Ovary (tissue), 7 donors: ENCODE measurements at regions not wholly inside any gene's neighbourhood (a gene's known extent, or its start where the extent isn't known, plus 50 kb on each side); places are given as distances from the start of the nearest gene placed in this dataset.

Experiments used
- DNase-seq, 5 donors: peaks; one replicate each; pipeline ENCODE4 v3.0.0-alpha.2; 2019 to 2020
- H3K27ac ChIP-seq, 2 donors: fragments of 200-600 bp; one replicate each; pipeline versions ENCODE4 v1.5.1 to v1.8.0; 2019 to 2022
- H3K27me3 ChIP-seq: fragments of 200-600 bp; one replicate; pipeline ENCODE4 v1.8.0; 2022
- H3K36me3 ChIP-seq: fragments of 200-600 bp; sonication (generic); one replicate; pipeline ENCODE4 v1.5.1; 2019
- H3K4me1 ChIP-seq: one replicate; pipeline ENCODE4 v1.8.1; 2013; ENCODE audit warnings: mild to moderate bottlenecking, moderate library complexity; ENCODE audit not compliant: insufficient read depth
- H3K4me3 ChIP-seq: fragments of 200-600 bp; sonication (generic); one replicate; pipeline ENCODE4 v1.5.1; 2017
- H3K9me3 ChIP-seq, 2 donors: fragments of 200-600 bp in 1 of 2; sonication (generic) in 1 of 2; one replicate each; pipeline versions ENCODE4 v1.5.1 to v1.8.1; 2013 to 2019; ENCODE audit warnings: mild to moderate bottlenecking in 1 of 2, moderate library complexity in 1 of 2
- EP300 ChIP-seq: sonication (generic); formaldehyde crosslinking; IDR thresholded peaks from one replicate; pipeline ENCODE4 v1.6.1; 2017; ENCODE audit warnings: antibody characterized with exemption
- POLR2A ChIP-seq: fragments of 450-650 bp; IDR thresholded peaks from one replicate; pipeline ENCODE4 v1.6.1; 2017; ENCODE audit warnings: antibody characterized with exemption, mild to moderate bottlenecking, moderate library complexity
- WGBS, 3 donors: extraction: QIAGEN DNeasy Blood & Tissue Kit in 1 of 3; methylation state at CpG; one replicate each; pipeline versions ENCODE4 v1.1.5 to v1.1.7; 2013 to 2017; 5-methylcytosine and 5-hydroxymethylcytosine counted together
- intact Hi-C, 4 donors: fragments of 100-400 bp; cut with DNase I; formaldehyde crosslinking; loops; one replicate each; pipeline versions ENCODE4 v1.11.0 to v1.15.1; 2022 to 2023
- TF ChIP-seq, protein P1 (sequence below), 3 donors: fragments of 450-650 bp in 2 of 3; fragments of 200-600 bp in 1 of 3; IDR thresholded peaks; one replicate each; pipeline versions ENCODE4 v1.5.1 to v1.8.0; 2016 to 2022; ENCODE audit warnings: antibody characterized with exemption in 3 of 3, mild to moderate bottlenecking in 1 of 3
- donor health status: DM: no; HTN: no; CAD: no; lungs with moderate emphysema.
- donor health status: DM: no; HTN: no; CAD: no.
- donor health status: Bipolar disorder and iron deficiency.
- donor health status: DM: no; HTN: no; CAD: no.
- donor health status: DM: yes; HTN: yes; CAD: no.

DNA sequence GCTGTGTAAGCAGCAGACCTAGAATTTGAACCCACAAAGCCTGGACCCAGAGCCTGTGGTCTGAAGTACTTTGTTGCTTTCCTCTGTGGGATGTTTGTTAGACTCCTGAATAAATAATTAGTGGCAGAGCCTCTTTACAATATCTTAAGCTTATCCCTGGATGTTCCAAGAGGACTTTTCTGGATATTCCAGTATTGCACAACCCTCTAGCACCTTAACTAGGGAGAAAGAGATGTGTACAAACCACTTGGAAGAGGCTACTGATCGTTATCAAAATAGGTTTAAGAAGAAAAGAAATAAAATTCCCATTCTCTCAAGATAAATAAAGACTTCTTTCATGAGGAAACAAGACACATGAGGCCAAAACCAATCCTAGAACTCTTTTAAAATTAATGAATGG is 632.4 kb downstream of the CDH11 start:
- no peak overlapping the region for H3K27ac ChIP-seq
- H3K27me3 ChIP-seq = no peaks in the 10 kb centered on the region
- no peak for TF ChIP-seq POLR2A
- TF ChIP-seq, protein P1, sequence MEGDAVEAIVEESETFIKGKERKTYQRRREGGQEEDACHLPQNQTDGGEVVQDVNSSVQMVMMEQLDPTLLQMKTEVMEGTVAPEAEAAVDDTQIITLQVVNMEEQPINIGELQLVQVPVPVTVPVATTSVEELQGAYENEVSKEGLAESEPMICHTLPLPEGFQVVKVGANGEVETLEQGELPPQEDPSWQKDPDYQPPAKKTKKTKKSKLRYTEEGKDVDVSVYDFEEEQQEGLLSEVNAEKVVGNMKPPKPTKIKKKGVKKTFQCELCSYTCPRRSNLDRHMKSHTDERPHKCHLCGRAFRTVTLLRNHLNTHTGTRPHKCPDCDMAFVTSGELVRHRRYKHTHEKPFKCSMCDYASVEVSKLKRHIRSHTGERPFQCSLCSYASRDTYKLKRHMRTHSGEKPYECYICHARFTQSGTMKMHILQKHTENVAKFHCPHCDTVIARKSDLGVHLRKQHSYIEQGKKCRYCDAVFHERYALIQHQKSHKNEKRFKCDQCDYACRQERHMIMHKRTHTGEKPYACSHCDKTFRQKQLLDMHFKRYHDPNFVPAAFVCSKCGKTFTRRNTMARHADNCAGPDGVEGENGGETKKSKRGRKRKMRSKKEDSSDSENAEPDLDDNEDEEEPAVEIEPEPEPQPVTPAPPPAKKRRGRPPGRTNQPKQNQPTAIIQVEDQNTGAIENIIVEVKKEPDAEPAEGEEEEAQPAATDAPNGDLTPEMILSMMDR (IDR thresholded peaks at IDR 0.05) = no peak
- no peak for TF ChIP-seq EP300
- no peak overlapping the region for H3K4me3 ChIP-seq
- H3K9me3 ChIP-seq = no peaks in the 10 kb centered on the region
- no peaks in the 10 kb centered on the region for H3K4me1 ChIP-seq
- no peak for DNase-seq
- 83 to 87% (median 84%) methylated on average over 1 of the region's 1 CpG for WGBS, 3 donors
- intact Hi-C loops = no loop called here
- H3K36me3 ChIP-seq = no peaks in the 10 kb centered on the region

GRCh38 chr16:64486561-64486960 is 635.3 kb downstream of the CDH11 start:
- no peaks in the 10 kb centered on the region for H3K36me3 ChIP-seq
- no peaks in the 10 kb centered on the region for H3K9me3 ChIP-seq
- no peaks in the 10 kb centered on the region for H3K4me1 ChIP-seq
- no peaks in the 10 kb centered on the region for H3K27me3 ChIP-seq
- no peak overlapping the region for H3K4me3 ChIP-seq
- no peak overlapping the region for H3K27ac ChIP-seq
- no peak for DNase-seq
- 96 to 100% (median 96%) methylated on average over 1 of the region's 1 CpG for WGBS, 3 donors
- intact Hi-C loops = no loop called here
- TF ChIP-seq EP300 (no peak), POLR2A (no peak)
- TF ChIP-seq, protein P1 (IDR thresholded peaks at IDR 0.05) = no peak

DNA sequence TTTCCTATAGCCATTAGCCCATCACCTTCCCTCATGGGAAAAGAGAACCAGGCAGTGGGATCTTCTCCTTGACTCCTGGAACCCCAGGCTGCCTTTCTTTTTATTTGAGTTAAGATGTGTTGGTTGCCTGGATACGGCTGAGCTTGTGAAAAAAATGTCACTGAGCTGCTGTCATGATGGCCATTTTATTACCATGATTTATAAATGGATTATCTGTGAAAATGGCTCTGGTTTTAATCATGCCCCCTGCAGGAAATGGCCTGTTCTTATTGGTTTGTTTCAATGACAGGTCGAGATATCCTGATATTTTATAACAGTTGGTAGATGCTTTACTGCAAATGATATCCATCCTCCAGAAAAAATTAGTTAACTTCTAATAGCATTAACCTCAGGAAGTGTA is 640.4 kb downstream of the CDH11 start:
- Histone ChIP-seq H3K4me1 (peaks cover 11% of the 10 kb centered on the region), H3K27me3 (no peaks in the 10 kb centered on the region), H3K4me3 (no peak overlapping the region), H3K9me3 (no peaks in the 10 kb centered on the region), H3K36me3 (no peaks in the 10 kb centered on the region), H3K27ac (no peak overlapping the region)
- no peak for DNase-seq
- intact Hi-C loops = no loop called here
- TF ChIP-seq POLR2A (no peak), EP300 (no peak)
- WGBS, 3 donors = 87 to 93% (median 91%) methylated on average over 2 of the region's 2 CpGs

- no peaks in the 10 kb centered on the region for H3K27me3 ChIP-seq
- H3K36me3 ChIP-seq = no peaks in the 10 kb centered on the region
- H3K4me1 ChIP-seq = peaks cover 11% of the 10 kb centered on the region
- no peak overlapping the region for H3K4me3 ChIP-seq
- no peak overlapping the region for H3K27ac ChIP-seq
- DNase-seq = no peak
- TF ChIP-seq, protein P1 (IDR thresholded peaks at IDR 0.05) = no peak
- TF ChIP-seq POLR2A (no peak), EP300 (no peak)
- no peaks in the 10 kb centered on the region for H3K9me3 ChIP-seq
- intact Hi-C loops = no loop called here
- WGBS, 3 donors = 13 to 26% (median 20%) methylated on average over 5 of the region's 5 CpGs
These were observed 643.5 kb downstream of the CDH11 start for GRCh38 chr16:64478252-64478906.

- H3K27me3 ChIP-seq = no peaks in the 10 kb centered on the region
- no peak overlapping the region for H3K27ac ChIP-seq
- intact Hi-C loops = no loop called here
- DNase-seq = no peak
- peaks cover 11% of the 10 kb centered on the region for H3K4me1 ChIP-seq
- H3K4me3 ChIP-seq = no peak overlapping the region
- H3K9me3 ChIP-seq = no peaks in the 10 kb centered on the region
- H3K36me3 ChIP-seq = no peaks in the 10 kb centered on the region
- TF ChIP-seq, protein P1 (IDR thresholded peaks at IDR 0.05) = no peak
- no peak for TF ChIP-seq POLR2A
- no peak for TF ChIP-seq EP300
- WGBS, 3 donors = 26 to 74% (median 28%) methylated on average over 11 of the region's 11 CpGs
These were observed 646.1 kb downstream of the CDH11 start for GRCh38 chr16:64475627-64476351.
